T47D (cell line): ENCODE measurements at regions not wholly inside any gene's neighbourhood (a gene's known extent, or its start where the extent isn't known, plus 50 kb on each side); places are given as distances from the start of the nearest gene placed in this dataset.
A peak's percentile ranks its signal among the peaks of the same experiment; 100 is the strongest.

Experiments used
- DNase-seq, 2 experiments: peaks; one replicate each; pipeline versions ENCODE4 v3.0.0 to v3.0.0-alpha.2; 2011 to 2012; ENCODE audit warnings: low read depth in 1 of 2, low spot score in 1 of 2
- JUND ChIP-seq: IDR thresholded peaks from 2 replicates; pipeline ENCODE4 v1.6.1; 2012; ENCODE audit warnings: low read depth
- in situ Hi-C: cut with HindIII; loops from 2 replicates; pipeline ENCODE4 v1.10.0; 2016; ENCODE audit warnings: low sequenced_read_pairs, low pct_unique_long_range_greater_than_20kb

- in situ Hi-C loops: no loop called here
- no peak for TF ChIP-seq JUND
- DNase-seq: no peak
Measured at GRCh38 chr18:24741965-24742724, 281.7 kb downstream of the HRH4 start.

- DNase-seq: no peak
- TF ChIP-seq JUND: no peak
- in situ Hi-C loops: no loop called here
Measured at GRCh38 chr18:24754583-24755253, 294.3 kb downstream of the HRH4 start.

GRCh38 chr18:24756385-24756784 lies 295.9 kb downstream of the HRH4 start:
- DNase-seq: no peak
- in situ Hi-C loops: no loop called here
- TF ChIP-seq JUND: no peak

GRCh38 chr18:24757134-24757533 lies 296.7 kb downstream of the HRH4 start:
- TF ChIP-seq JUND: no peak
- in situ Hi-C loops: no loop called here
- DNase-seq: no peak

- TF ChIP-seq JUND: no peak
- no peak for DNase-seq
- in situ Hi-C loops: no loop called here
Measured at GRCh38 chr18:24761765-24762164, 301.3 kb downstream of the HRH4 start.

GRCh38 chr18:24762511-24762910 lies 302.1 kb downstream of the HRH4 start:
- in situ Hi-C loops: no loop called here
- peak in 1 of 2 experiments; percentile 6 for DNase-seq
- TF ChIP-seq JUND: no peak

- no peak for TF ChIP-seq JUND
- DNase-seq: peak in 1 of 2 experiments; percentile 7
- in situ Hi-C loops: no loop called here
Measured at GRCh38 chr18:24763765-24764513, 303.5 kb downstream of the HRH4 start.

GRCh38 chr18:24764766-24765165 lies 304.3 kb downstream of the HRH4 start:
- in situ Hi-C loops: no loop called here
- no peak for TF ChIP-seq JUND
- DNase-seq: no peak

GRCh38 chr18:24766376-24766775 lies 305.9 kb downstream of the HRH4 start:
- DNase-seq: no peak
- TF ChIP-seq JUND: no peak

GRCh38 chr18:24770311-24771024 lies 310.0 kb downstream of the HRH4 start:
- DNase-seq: no peak
- in situ Hi-C loops: no loop called here
- no peak for TF ChIP-seq JUND

More at GRCh38 chr18:24766376-24766775, 305.9 kb downstream of the HRH4 start:
- in situ Hi-C loops: no loop called here

GRCh38 chr18:24771300-24771699 lies 310.9 kb downstream of the HRH4 start:
- in situ Hi-C loops: no loop called here
- DNase-seq: no peak
- no peak for TF ChIP-seq JUND

- in situ Hi-C loops: no loop called here
- no peak for DNase-seq
- no peak for TF ChIP-seq JUND
Measured at GRCh38 chr18:24773101-24773500, 312.7 kb downstream of the HRH4 start.
